ENCODE measurements at regions not wholly inside any gene's neighbourhood (a gene's known extent, or its start where the extent isn't known, plus 50 kb on each side); places are given as distances from the start of the nearest gene placed in this dataset.

DNA sequence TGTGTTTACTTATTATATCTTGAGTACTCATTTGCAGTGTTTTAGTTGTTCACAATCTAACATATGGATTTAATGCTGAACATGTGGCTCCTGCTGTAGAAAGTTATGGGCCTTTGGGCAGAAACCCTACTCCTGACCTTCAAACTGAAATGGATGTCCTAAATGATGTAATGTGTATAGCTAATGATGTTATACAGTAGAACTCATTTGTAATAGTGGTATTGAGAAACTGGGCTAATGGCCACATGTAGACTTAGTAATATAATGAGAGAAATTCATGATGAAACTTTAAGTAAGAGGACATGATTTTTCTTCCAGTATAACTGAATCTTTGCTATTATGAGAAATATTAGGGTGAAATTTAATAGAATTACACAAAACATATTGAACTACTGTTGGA, 121.3 kb upstream of the PTPRK start:
- no peak overlapping the region for H3K27ac ChIP-seq (ENCODE audit: low read length)
- no peaks in the 10 kb centered on the region for H3K27me3 ChIP-seq (ENCODE audit: control insufficient read depth, insufficient read depth, low read length)
- no peak for DNase-seq (ENCODE audit: low read depth, low spot score)
- H3K36me3 ChIP-seq (ENCODE audit: control insufficient read depth, insufficient read depth, low read length) = no peaks in the 10 kb centered on the region
- no peaks in the 10 kb centered on the region for H3K9me3 ChIP-seq (ENCODE audit: control insufficient read depth, insufficient read depth, low read length)
- no peaks in the 10 kb centered on the region for H3K4me1 ChIP-seq (ENCODE audit: control insufficient read depth, insufficient read depth, low read length)
- H3K4me3 ChIP-seq (ENCODE audit: low read length) = no peak overlapping the region

GRCh38 chr6:128638817-128639216, 118.4 kb upstream of the PTPRK start:
- Histone ChIP-seq H3K27ac (ENCODE audit: low read length) (no peak overlapping the region), H3K4me3 (ENCODE audit: low read length) (no peak overlapping the region), H3K9me3 (ENCODE audit: control insufficient read depth, insufficient read depth, low read length) (no peaks in the 10 kb centered on the region), H3K36me3 (ENCODE audit: control insufficient read depth, insufficient read depth, low read length) (no peaks in the 10 kb centered on the region), H3K4me1 (ENCODE audit: control insufficient read depth, insufficient read depth, low read length) (no peaks in the 10 kb centered on the region), H3K27me3 (ENCODE audit: control insufficient read depth, insufficient read depth, low read length) (no peaks in the 10 kb centered on the region)
- DNase-seq (ENCODE audit: low read depth, low spot score) = no peak

GRCh38 chr6:128635219-128635618, 114.8 kb upstream of the PTPRK start:
- H3K36me3 ChIP-seq (ENCODE audit: control insufficient read depth, insufficient read depth, low read length) = no peaks in the 10 kb centered on the region
- no CpG with 5 or more reads among the region's 2 CpGs for WGBS (ENCODE audit: insufficient coverage, insufficient read length)
- H3K4me1 ChIP-seq (ENCODE audit: control insufficient read depth, insufficient read depth, low read length) = no peaks in the 10 kb centered on the region
- H3K4me3 ChIP-seq (ENCODE audit: low read length) = no peak overlapping the region
- no peak overlapping the region for H3K27ac ChIP-seq (ENCODE audit: low read length)
- H3K27me3 ChIP-seq (ENCODE audit: control insufficient read depth, insufficient read depth, low read length) = no peaks in the 10 kb centered on the region
- DNase-seq (ENCODE audit: low read depth, low spot score) = no peak
- no peaks in the 10 kb centered on the region for H3K9me3 ChIP-seq (ENCODE audit: control insufficient read depth, insufficient read depth, low read length)

GRCh38 chr6:128632131-128632530, 111.7 kb upstream of the PTPRK start:
- no CpG with 5 or more reads among the region's 2 CpGs for WGBS (ENCODE audit: insufficient coverage, insufficient read length)
- Histone ChIP-seq H3K36me3 (ENCODE audit: control insufficient read depth, insufficient read depth, low read length) (no peaks in the 10 kb centered on the region), H3K27me3 (ENCODE audit: control insufficient read depth, insufficient read depth, low read length) (no peaks in the 10 kb centered on the region), H3K4me1 (ENCODE audit: control insufficient read depth, insufficient read depth, low read length) (no peaks in the 10 kb centered on the region), H3K4me3 (ENCODE audit: low read length) (no peak overlapping the region), H3K27ac (ENCODE audit: low read length) (no peak overlapping the region), H3K9me3 (ENCODE audit: control insufficient read depth, insufficient read depth, low read length) (no peaks in the 10 kb centered on the region)
- no peak for DNase-seq (ENCODE audit: low read depth, low spot score)

DNA sequence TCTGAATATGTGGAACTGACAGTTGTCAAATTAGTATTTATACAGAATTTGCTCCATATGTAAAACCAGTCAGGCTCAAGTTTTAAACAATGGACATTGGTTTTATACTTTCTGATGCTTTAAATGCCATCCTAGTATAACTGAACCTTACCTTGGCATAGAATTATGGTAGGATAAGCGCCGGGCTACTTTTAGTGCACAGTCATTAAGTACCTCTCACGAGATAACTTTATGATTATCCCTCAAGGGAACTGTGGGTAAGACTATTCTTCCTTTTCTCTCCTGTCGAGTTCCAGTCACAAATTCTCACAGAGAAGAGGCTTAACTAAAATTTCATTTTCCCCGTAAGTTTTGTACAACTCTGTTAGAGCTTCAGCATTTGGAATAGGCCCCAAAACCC, 110.6 kb upstream of the PTPRK start:
- Histone ChIP-seq H3K36me3 (ENCODE audit: control insufficient read depth, insufficient read depth, low read length) (no peaks in the 10 kb centered on the region), H3K4me3 (ENCODE audit: low read length) (no peak overlapping the region), H3K27me3 (ENCODE audit: control insufficient read depth, insufficient read depth, low read length) (no peaks in the 10 kb centered on the region), H3K4me1 (ENCODE audit: control insufficient read depth, insufficient read depth, low read length) (no peaks in the 10 kb centered on the region), H3K9me3 (ENCODE audit: control insufficient read depth, insufficient read depth, low read length) (no peaks in the 10 kb centered on the region), H3K27ac (ENCODE audit: low read length) (no peak overlapping the region)
- WGBS (ENCODE audit: insufficient coverage, insufficient read length) = no CpG with 5 or more reads among the region's 5 CpGs
- no peak for DNase-seq (ENCODE audit: low read depth, low spot score)

- Histone ChIP-seq H3K9me3 (ENCODE audit: control insufficient read depth, insufficient read depth, low read length) (no peaks in the 10 kb centered on the region), H3K27me3 (ENCODE audit: control insufficient read depth, insufficient read depth, low read length) (no peaks in the 10 kb centered on the region), H3K36me3 (ENCODE audit: control insufficient read depth, insufficient read depth, low read length) (no peaks in the 10 kb centered on the region), H3K27ac (ENCODE audit: low read length) (no peak overlapping the region), H3K4me3 (ENCODE audit: low read length) (no peak overlapping the region), H3K4me1 (ENCODE audit: control insufficient read depth, insufficient read depth, low read length) (no peaks in the 10 kb centered on the region)
- no CpG with 5 or more reads among the region's 3 CpGs for WGBS (ENCODE audit: insufficient coverage, insufficient read length)
- DNase-seq (ENCODE audit: low read depth, low spot score) = no peak
These were observed 109.8 kb upstream of the PTPRK start for GRCh38 chr6:128630213-128630612.

DNA sequence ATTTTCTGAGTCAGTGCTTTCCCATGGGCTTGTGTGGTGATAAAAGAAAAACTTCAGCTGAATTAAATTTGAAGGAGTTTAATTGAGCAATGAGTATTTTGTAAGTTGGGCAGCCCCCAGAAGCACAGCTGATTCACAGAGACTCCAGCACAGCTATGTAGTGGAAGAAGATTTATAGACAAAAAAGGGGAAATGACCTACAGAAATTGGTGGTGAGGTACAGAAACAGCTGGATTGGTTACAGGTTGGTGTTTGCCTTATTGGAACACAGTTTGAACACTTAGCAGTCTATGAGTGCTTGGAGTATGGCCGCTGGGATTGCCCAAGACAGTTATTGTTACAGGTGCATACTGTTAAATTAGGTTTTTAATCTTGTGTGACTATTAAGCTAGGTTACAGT, 96.9 kb upstream of the PTPRK start:
- H3K36me3 ChIP-seq (ENCODE audit: control insufficient read depth, insufficient read depth, low read length) = no peaks in the 10 kb centered on the region
- no CpG with 5 or more reads among the region's 1 CpG for WGBS (ENCODE audit: insufficient coverage, insufficient read length)
- no peaks in the 10 kb centered on the region for H3K4me1 ChIP-seq (ENCODE audit: control insufficient read depth, insufficient read depth, low read length)

DNA sequence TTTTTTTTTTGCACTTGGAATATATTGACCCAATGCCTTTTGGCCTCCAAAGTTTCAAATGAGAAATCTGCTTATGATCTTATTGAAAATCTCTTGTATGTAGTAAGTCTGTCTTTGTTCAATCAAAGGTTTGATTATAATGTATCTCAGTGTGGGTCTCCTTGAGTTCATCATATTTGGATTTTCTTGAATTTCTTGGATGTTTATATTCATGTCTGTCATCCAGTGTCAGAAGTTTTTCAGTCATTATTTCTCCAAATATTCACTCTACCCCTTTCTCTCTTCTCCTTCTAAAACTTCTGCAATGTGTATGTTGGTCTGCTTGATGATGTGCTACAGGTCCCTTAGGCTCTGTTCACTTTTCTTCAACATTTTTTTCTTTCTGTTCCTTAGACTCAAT, 95.9 kb upstream of the PTPRK start:
- no peaks in the 10 kb centered on the region for H3K36me3 ChIP-seq (ENCODE audit: control insufficient read depth, insufficient read depth, low read length)
- H3K27me3 ChIP-seq (ENCODE audit: control insufficient read depth, insufficient read depth, low read length) = no peaks in the 10 kb centered on the region
- DNase-seq (ENCODE audit: low read depth, low spot score) = no peak
- no peak overlapping the region for H3K4me3 ChIP-seq (ENCODE audit: low read length)
- no peaks in the 10 kb centered on the region for H3K4me1 ChIP-seq (ENCODE audit: control insufficient read depth, insufficient read depth, low read length)
- no peak overlapping the region for H3K27ac ChIP-seq (ENCODE audit: low read length)
- no peaks in the 10 kb centered on the region for H3K9me3 ChIP-seq (ENCODE audit: control insufficient read depth, insufficient read depth, low read length)

More for the DNA sequence above, 96.9 kb upstream of the PTPRK start:
- Histone ChIP-seq H3K27me3 (ENCODE audit: control insufficient read depth, insufficient read depth, low read length) (no peaks in the 10 kb centered on the region), H3K4me3 (ENCODE audit: low read length) (no peak overlapping the region), H3K9me3 (ENCODE audit: control insufficient read depth, insufficient read depth, low read length) (no peaks in the 10 kb centered on the region), H3K27ac (ENCODE audit: low read length) (no peak overlapping the region)
- no peak for DNase-seq (ENCODE audit: low read depth, low spot score)

DNA sequence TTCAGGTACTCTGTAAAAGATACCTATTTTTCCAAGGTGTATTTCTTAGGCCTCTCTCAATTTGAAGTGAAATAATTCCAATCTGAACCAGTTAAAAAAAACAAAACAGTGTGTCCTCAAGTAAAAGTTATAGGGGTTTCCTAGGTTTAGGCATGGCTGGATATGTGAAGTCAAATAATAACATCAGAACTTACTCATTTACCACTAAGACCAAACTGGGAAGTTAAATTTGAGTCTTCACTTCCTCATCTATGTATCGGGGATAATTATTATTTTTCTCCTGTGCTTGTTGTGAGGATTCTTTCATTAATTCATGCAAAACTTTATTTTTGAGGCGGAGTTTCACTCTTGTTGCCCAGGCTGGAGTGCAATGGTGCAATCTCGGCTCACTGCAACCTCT, 86.2 kb upstream of the PTPRK start:
- no peaks in the 10 kb centered on the region for H3K27me3 ChIP-seq (ENCODE audit: control insufficient read depth, insufficient read depth, low read length)
- H3K36me3 ChIP-seq (ENCODE audit: control insufficient read depth, insufficient read depth, low read length) = no peaks in the 10 kb centered on the region
- H3K4me3 ChIP-seq (ENCODE audit: low read length) = no peak overlapping the region
- no peak for DNase-seq (ENCODE audit: low read depth, low spot score)
- no peaks in the 10 kb centered on the region for H3K9me3 ChIP-seq (ENCODE audit: control insufficient read depth, insufficient read depth, low read length)
- H3K27ac ChIP-seq (ENCODE audit: low read length) = no peak overlapping the region
- H3K4me1 ChIP-seq (ENCODE audit: control insufficient read depth, insufficient read depth, low read length) = peaks cover 2% of the 10 kb centered on the region; the same call in 1 of the 2 replicates
- WGBS (ENCODE audit: insufficient coverage, insufficient read length) = no CpG with 5 or more reads among the region's 3 CpGs

DNA sequence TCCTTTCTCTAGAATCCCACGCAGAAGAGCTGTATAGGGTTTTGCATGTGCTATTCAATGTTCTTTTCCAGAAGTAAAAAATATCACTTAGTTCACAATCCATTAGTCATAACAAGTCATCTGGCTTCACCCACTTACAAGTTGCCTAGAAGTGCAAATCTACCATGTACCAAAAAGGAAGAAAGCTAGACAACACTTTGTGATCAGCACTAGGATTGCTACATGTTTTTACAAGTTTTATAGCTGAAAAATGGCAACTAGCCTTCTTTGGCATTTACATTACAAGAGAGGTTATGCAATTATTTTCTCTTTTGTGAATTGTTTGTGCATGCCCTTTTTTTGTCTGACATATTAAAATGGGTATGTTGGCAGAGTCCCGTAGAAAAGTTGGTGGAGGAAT, 85.6 kb upstream of the PTPRK start:
- Histone ChIP-seq H3K36me3 (ENCODE audit: control insufficient read depth, insufficient read depth, low read length) (no peaks in the 10 kb centered on the region), H3K9me3 (ENCODE audit: control insufficient read depth, insufficient read depth, low read length) (no peaks in the 10 kb centered on the region), H3K27me3 (ENCODE audit: control insufficient read depth, insufficient read depth, low read length) (no peaks in the 10 kb centered on the region), H3K4me1 (ENCODE audit: control insufficient read depth, insufficient read depth, low read length) (peaks cover 2% of the 10 kb centered on the region; the same call in 1 of the 2 replicates), H3K4me3 (ENCODE audit: low read length) (no peak overlapping the region), H3K27ac (ENCODE audit: low read length) (no peak overlapping the region)
- no peak for DNase-seq (ENCODE audit: low read depth, low spot score)
- no CpG with 5 or more reads among the region's 2 CpGs for WGBS (ENCODE audit: insufficient coverage, insufficient read length)

DNA sequence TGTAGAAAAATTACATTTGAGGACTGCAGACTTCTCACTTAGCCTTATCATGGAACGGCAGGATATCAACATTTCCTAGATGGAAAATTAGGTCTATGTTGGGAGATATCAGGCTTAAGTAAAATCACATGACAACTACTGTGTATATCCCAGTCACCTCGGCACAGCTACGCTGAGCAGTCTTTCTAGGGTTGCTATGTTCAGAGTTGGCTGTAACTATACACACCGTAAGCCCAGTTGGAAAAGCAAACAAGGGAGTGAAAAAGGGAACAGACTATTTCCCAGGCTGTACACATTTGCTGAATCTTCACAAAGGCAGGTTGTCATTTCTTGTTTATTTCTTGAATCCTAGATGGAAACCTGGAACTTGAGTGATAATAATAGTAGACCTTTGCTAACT, 80.7 kb upstream of the PTPRK start:
- WGBS (ENCODE audit: insufficient coverage, insufficient read length) = no CpG with 5 or more reads among the region's 4 CpGs
- Histone ChIP-seq H3K27ac (ENCODE audit: low read length) (no peak overlapping the region), H3K9me3 (ENCODE audit: control insufficient read depth, insufficient read depth, low read length) (no peaks in the 10 kb centered on the region), H3K4me1 (ENCODE audit: control insufficient read depth, insufficient read depth, low read length) (peaks cover 2% of the 10 kb centered on the region; the same call in 1 of the 2 replicates), H3K36me3 (ENCODE audit: control insufficient read depth, insufficient read depth, low read length) (no peaks in the 10 kb centered on the region), H3K27me3 (ENCODE audit: control insufficient read depth, insufficient read depth, low read length) (no peaks in the 10 kb centered on the region), H3K4me3 (ENCODE audit: low read length) (no peak overlapping the region)
- no peak for DNase-seq (ENCODE audit: low read depth, low spot score)

All from iPS DF 6.9 (cell line).